Suprapubic skin (tissue), 3 donors: ENCODE measurements at regions not wholly inside any gene's neighbourhood (a gene's known extent, or its start where the extent isn't known, plus 50 kb on each side); places are given as distances from the start of the nearest gene placed in this dataset.

ENCODE experiments used
- POLR2A ChIP-seq, 2 donors: fragments of 450-650 bp; IDR thresholded peaks; one replicate each; pipeline ENCODE4 v1.6.1; 2017; ENCODE audit warnings: antibody characterized with exemption in 2 of 2, mild to moderate bottlenecking in 2 of 2, moderate library complexity in 2 of 2
- TF ChIP-seq, protein P1 (sequence below), 2 donors: fragments of 200-600 bp in 1 of 2; fragments of 450-650 bp in 1 of 2; sonication (generic) in 1 of 2; IDR thresholded peaks; one replicate each; pipeline ENCODE4 v1.5.1; 2016 to 2019; ENCODE audit warnings: antibody characterized with exemption in 2 of 2, mild to moderate bottlenecking in 1 of 2, moderate library complexity in 1 of 2

DNA sequence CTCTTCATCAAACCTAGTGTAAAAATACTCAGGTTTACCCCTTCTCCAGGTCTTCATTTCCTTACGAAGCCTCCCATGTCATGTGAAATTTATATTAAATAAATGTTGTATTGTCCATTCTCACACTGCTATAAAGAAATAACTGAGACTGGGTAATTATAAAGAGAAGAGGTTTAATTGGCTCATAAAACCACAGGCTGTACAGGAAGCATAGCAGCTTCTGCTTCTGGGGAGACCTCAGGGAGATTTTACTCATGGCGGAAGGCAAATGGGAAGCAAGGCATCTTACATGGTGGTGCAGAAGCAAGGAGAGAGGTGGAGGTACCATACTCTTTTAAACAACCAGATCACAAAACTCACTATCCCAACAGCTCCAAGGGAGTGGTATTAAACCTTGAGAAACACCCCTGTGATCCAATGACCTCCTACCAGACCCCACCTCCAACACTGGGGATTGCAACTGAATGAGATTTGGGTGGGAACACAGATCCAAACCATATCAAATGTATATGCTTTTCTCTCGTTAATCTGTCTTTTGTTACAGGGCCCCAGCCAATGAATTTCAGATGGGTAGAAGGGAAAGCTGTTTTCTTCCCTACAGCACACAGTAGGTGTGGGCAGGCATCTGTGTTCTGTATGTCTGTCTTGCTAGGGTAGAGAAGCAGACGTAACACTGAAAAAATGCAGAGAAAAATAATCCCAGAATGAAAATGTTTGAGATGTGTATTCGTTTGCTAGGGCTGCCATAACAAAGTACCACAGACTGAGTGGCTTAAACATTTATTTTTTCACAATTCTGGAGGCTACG is 88.0 kb upstream of the BTN3A2 start:
- TF ChIP-seq, protein P1, sequence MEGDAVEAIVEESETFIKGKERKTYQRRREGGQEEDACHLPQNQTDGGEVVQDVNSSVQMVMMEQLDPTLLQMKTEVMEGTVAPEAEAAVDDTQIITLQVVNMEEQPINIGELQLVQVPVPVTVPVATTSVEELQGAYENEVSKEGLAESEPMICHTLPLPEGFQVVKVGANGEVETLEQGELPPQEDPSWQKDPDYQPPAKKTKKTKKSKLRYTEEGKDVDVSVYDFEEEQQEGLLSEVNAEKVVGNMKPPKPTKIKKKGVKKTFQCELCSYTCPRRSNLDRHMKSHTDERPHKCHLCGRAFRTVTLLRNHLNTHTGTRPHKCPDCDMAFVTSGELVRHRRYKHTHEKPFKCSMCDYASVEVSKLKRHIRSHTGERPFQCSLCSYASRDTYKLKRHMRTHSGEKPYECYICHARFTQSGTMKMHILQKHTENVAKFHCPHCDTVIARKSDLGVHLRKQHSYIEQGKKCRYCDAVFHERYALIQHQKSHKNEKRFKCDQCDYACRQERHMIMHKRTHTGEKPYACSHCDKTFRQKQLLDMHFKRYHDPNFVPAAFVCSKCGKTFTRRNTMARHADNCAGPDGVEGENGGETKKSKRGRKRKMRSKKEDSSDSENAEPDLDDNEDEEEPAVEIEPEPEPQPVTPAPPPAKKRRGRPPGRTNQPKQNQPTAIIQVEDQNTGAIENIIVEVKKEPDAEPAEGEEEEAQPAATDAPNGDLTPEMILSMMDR (IDR thresholded peaks at IDR 0.05) = no peak
- no peak for TF ChIP-seq POLR2A (IDR thresholded peaks at IDR 0.05)
